ENCODE measurements at regions not wholly inside any gene's neighbourhood (a gene's known extent, or its start where the extent isn't known, plus 50 kb on each side); places are given as distances from the start of the nearest gene placed in this dataset.

GRCh38 chr21:43268086-43268803 is 99.4 kb downstream of the CRYAA start:
- FAIRE-seq, result no peak
- POLR2A ChIA-PET (ENCODE audit: partially characterized antibody), result no interaction called here
- Histone ChIP-seq H4K5ac (ENCODE audit: insufficient read length, low read depth, low read length) (no peak overlapping the region), H4K8ac (ENCODE audit: extremely low read depth, insufficient read depth, low read length) (no peak overlapping the region), H3K79me1 (ENCODE audit: low read depth, low read length) (no peaks in the 10 kb centered on the region), H3K4me2 (ENCODE audit: insufficient read depth in 1 of 2, low read depth in 2 of 2, low read length in 2 of 2) (no peak overlapping the region), H3K27me3 (replicated peaks in 1 of 4; ENCODE audit: control insufficient read depth in 3 of 4, extremely low read depth in 1 of 4, insufficient read depth in 3 of 4, low read length in 3 of 4) (no peaks in the 10 kb centered on the region), H3K27ac (ENCODE audit: low read depth, low read length) (no peak overlapping the region), H3K4me3 (ENCODE audit: extremely low read depth in 1 of 4, insufficient read depth in 2 of 4, low read depth in 3 of 4, low read length in 4 of 4) (no peak overlapping the region), H3K79me2 (ENCODE audit: control insufficient read depth in 1 of 2, insufficient read depth in 2 of 2, low read length in 2 of 2) (no peaks in the 10 kb centered on the region), H2BK15ac (ENCODE audit: low read length) (no peak overlapping the region), H2BK120ac (replicated peaks; ENCODE audit: low read depth, low read length) (no peak overlapping the region), H3K18ac (ENCODE audit: extremely low read depth, low read length) (no peak overlapping the region), H3K23me2 (ENCODE audit: low read depth, low read length) (no peaks in the 10 kb centered on the region), H4K20me1 (replicated peaks in 1 of 2; ENCODE audit: control insufficient read depth in 1 of 2, insufficient read depth in 2 of 2, low read length in 2 of 2) (no peaks in the 10 kb centered on the region), H3K4me1 (replicated peaks in 1 of 4; ENCODE audit: control insufficient read depth in 3 of 4, insufficient read depth in 4 of 4, low read length in 3 of 4) (no peaks in the 10 kb centered on the region), H3K23ac (ENCODE audit: insufficient read length) (no peak overlapping the region), H3K36me3 (ENCODE audit: control insufficient read depth in 2 of 4, insufficient read depth in 4 of 4, low read length in 3 of 4) (no peaks in the 10 kb centered on the region), H2BK5ac (ENCODE audit: low read depth, low read length) (no peak overlapping the region), H4K91ac (replicated peaks; ENCODE audit: insufficient read length, low read length) (no peak overlapping the region), H3K4ac (replicated peaks; ENCODE audit: insufficient read length, low read depth, low read length) (no peak overlapping the region), H3K9me3 (ENCODE audit: insufficient read depth in 2 of 2, low read depth in 1 of 2, low read length in 1 of 2) (no peaks in the 10 kb centered on the region), H2AK5ac (ENCODE audit: low read depth, low read length) (no peak overlapping the region), H2BK20ac (ENCODE audit: low read length) (no peak overlapping the region), H3K9ac (replicated peaks in 1 of 4; ENCODE audit: extremely low read depth in 1 of 4, low read depth in 3 of 4, low read length in 3 of 4) (no peak overlapping the region), H3K56ac (replicated peaks; ENCODE audit: insufficient read length, low read depth, low read length) (no peak overlapping the region), H3K14ac (ENCODE audit: insufficient read length) (no peak overlapping the region), H2BK12ac (ENCODE audit: low read depth, low read length) (no peak overlapping the region), H2AFZ (ENCODE audit: low read length) (no peak overlapping the region)
- no peak for TF ChIP-seq TAF1 (IDR thresholded peaks at IDR 0.05; ENCODE audit: low read depth, low read length)
- TF ChIP-seq CEBPB (IDR thresholded peaks at IDR 0.05; ENCODE audit: low read depth, low read length), result no peak
- TF ChIP-seq BCL11A (IDR thresholded peaks at IDR 0.05; ENCODE audit: low read depth in 2 of 2, low read length in 2 of 2), result no peak
- CTCF ChIA-PET (ENCODE audit: partially characterized antibody), result interaction anchor here (0.5 to 3.0 kb wide), 16 partner anchors 9 to 358 kb away, joined by 3 to 11 read pairs (median 5); no protein-coding TSS in a partner anchor
- 84% methylated on average over 9 of the region's 9 CpGs; no CpG with 5 or more reads in 1 of the 2 experiments for WGBS, 2 experiments (ENCODE audit: extremely low coverage in 1 of 2, insufficient coverage in 1 of 2, insufficient read length in 1 of 2, insufficient replicate concordance in 2 of 2, low coverage in 1 of 2, low lambda C conversion rate in 2 of 2, missing lambda C conversion rate in 1 of 2)
- no peak for DNase-seq (ENCODE audit: low read depth in 1 of 2, low spot score in 2 of 2)

All from H1 (cell line).